NCI-H1694 treated with DMSO at 0.1 percent for 48 hours (cell line): ENCODE measurements at regions not wholly inside any gene's neighbourhood (a gene's known extent, or its start where the extent isn't known, plus 50 kb on each side); places are given as distances from the start of the nearest gene placed in this dataset.

Source experiments
- DNase-seq: peaks from one replicate; lab custom pipeline; 2025; lab: John Stamatoyannopoulos, UW

- DNase-seq = no peak
These were observed 760.4 kb upstream of the CXADR start for GRCh38 chr21:16752475-16752857.

DNA sequence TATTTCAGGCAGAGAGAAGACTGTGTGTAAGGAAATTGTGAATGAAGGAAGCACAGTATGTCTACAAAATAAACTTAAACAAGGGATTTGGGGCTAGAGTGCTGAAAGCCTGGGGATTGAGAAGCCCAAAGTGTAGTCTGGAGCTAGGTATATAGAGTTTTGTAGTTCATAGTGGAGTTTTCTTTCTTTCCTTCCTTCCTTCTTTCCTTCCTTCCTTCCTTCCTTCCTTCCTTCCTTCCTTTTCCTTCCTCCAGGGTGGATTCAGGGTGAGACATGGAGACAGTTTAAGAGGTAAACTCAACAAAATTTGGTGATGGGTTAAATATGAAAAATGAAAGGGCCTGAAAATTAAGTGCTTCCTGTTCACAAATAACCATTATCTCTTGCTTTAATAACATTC lies 757.8 kb upstream of the CXADR start:
- no peak for DNase-seq

- no peak for DNase-seq
These were observed 745.6 kb upstream of the CXADR start for GRCh38 chr21:16767201-16767600.

DNA sequence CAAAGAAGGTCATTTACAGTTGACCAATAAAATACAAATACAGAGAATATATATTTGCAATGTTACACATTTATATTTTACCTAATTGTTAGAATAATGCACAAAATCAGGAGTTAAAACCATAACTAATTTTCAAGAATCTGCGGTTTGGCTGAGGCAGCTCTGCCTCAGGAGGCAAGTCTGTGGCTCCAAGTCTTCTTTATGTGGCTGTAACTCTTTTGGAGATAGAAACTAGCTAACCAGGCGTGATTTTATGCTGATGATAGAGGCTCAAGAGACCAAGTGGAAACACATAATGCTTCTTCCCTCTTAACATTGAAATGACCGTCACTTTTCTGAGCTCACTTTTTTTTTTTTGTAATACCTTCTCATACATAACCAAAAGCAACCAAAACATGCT lies 744.7 kb upstream of the CXADR start:
- DNase-seq = no peak

DNA sequence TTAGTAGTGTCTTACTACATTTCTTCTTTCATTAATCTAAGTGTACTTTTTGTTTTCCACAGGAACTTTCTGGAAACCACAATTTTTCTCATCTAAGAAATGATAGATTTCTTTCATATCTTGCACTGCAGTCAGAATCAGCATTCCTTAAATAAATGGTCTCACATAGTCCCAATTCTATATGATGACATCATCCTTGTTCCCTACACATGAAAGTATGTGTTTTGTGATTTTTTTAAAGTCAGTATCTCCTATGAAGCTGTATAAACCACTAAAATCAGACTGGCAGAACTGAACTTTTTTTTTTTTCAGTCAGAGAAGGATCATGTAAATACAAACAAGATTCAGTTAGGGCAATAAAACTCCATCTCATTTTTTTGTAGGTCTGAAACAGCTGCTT lies 742.6 kb upstream of the CXADR start:
- no peak for DNase-seq

DNA sequence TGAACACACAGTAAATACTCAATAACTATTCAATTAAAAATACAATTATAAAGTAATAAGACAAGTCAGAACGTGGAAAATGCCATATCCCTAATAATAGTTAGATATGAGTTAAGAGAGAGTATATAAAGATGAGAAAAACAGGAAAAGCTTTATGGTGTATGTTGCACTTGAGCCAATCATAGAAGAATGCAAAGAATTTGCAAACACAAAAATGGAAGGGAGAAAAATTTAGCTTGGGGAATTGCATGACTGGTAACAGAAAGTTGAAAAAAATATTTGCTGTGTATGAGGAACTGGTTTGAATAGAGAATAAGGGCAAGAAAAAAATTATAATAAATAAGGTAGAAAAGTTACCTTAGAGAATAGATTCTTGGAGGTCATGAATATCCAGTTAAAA lies 739.6 kb upstream of the CXADR start:
- no peak for DNase-seq

- no peak for DNase-seq
These were observed 737.8 kb upstream of the CXADR start for GRCh38 chr21:16775076-16775475.

GRCh38 chr21:16777041-16777720 lies 735.7 kb upstream of the CXADR start:
- DNase-seq = no peak

- DNase-seq = no peak
These were observed 724.3 kb upstream of the CXADR start for GRCh38 chr21:16788584-16788983.

DNA sequence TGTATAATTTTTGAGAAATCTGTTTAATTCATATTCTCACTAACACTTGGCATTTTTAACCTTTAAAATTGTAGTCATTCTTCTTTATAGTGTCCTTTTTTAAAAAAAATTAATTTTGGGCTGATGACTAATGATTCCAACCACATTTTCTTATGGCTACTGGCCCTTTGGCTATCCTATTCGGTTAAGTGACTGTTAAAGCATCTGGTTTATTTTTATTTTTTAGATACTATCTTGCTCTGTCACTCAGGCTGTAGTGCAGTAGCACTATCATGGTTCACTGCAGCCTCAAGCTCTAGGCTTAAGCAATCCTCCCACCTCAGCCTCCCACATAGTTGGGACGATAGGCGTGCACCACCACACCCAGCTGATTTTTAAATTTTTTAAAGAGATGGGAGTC lies 723.2 kb upstream of the CXADR start:
- no peak for DNase-seq

- no peak for DNase-seq
These were observed 720.7 kb upstream of the CXADR start for GRCh38 chr21:16792101-16792500.

DNA sequence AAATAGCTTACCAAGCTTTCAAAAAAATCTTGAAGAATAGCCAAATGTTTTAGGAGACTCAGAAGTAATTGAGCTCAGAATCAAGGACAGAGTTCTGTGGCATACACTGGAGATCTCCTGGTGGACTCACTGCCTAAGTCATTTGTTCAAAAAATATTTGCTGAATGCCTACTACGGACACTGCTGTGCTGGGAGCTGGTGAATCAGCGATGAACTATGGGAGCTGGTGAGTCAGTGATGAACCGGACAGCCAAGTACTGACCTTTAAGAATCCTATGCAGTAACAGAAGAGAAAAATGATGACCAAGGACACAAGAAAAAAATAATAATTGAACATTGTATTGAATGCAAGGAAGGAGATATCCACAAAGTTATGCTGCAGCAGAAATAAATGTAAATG lies 717.9 kb upstream of the CXADR start:
- no peak for DNase-seq

DNA sequence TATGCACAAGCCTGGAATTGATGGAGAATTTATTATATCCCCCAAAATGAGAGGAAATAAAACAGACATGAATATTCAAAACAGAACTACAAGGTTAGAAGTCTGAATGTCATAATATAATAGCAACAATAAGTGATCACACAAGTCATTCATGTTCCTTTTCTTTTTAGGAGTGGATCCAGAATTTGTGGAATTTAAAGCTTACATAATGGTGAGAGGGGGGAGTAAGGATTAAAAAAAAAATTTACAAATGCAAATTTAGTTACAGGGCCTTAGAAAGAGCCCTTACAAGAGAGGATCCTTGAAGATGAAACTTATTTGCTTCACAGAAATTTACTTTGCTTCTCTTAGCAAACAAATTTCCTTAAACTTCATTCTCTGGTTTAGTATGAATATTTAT lies 716.1 kb upstream of the CXADR start:
- no peak for DNase-seq

DNA sequence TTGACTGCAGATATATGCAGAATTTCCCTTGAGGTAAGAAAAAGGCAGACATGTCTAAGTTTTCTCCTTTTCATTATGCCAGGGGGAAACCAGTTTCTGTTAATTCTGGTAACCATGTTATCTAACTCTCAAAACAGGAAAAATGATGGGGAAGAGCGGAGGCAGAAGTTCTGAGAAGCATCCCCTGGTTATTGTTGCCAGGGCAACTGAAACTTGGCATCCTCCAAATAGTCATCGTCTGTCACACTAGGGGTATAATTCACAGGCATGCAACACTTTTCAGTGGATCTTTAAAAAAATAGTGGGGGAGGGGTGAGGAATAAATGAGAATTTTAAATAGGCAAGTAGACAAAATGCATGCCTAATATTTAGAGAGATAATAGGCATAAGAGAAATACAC lies 715.3 kb upstream of the CXADR start:
- no peak for DNase-seq

GRCh38 chr21:16797966-16798365 lies 714.9 kb upstream of the CXADR start:
- DNase-seq = no peak

GRCh38 chr21:16800536-16801275 lies 712.1 kb upstream of the CXADR start:
- DNase-seq = no peak

DNA sequence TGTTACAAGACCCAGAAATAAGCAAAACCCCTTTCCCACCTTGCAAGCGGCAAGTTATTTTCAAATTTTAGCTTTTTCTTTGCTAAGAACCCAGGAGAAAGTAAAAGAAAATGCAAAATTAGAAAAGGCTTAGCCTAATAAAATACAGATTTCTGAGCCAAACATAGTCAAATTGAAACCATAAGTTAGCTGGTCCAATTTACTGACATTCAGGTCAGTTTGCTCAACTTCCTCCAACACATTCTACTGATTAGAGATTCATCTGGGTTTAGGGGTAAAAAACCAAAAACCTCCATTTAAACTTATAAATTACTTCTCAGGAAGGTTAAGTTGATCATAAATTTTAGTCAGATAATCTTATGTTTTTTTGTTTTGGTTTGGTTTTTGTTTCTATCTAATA lies 701.8 kb upstream of the CXADR start:
- no peak for DNase-seq

GRCh38 chr21:16811970-16812369 lies 700.9 kb upstream of the CXADR start:
- no peak for DNase-seq

DNA sequence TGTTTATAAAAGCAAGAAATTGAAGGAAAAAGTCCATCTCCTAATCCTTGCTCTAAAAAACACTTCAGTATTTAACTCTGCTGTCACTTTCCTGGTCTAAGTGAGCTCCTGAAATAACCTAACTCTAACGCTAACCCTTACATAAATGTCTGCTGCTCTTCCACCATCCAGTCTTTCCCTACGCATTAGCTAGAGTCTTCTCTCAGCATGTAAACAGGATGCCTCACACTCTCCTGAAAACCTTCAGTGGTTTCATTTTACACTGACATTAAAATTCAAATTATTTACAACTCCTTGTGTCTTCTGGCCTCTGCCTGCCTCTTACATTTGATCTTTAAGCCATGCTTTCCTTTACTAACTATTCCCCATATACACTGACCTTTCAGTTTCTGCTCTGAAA lies 697.6 kb upstream of the CXADR start:
- no peak for DNase-seq

GRCh38 chr21:16821588-16821987 lies 691.3 kb upstream of the CXADR start:
- DNase-seq = no peak

GRCh38 chr21:16829532-16829931 lies 683.3 kb upstream of the CXADR start:
- DNase-seq = no peak

DNA sequence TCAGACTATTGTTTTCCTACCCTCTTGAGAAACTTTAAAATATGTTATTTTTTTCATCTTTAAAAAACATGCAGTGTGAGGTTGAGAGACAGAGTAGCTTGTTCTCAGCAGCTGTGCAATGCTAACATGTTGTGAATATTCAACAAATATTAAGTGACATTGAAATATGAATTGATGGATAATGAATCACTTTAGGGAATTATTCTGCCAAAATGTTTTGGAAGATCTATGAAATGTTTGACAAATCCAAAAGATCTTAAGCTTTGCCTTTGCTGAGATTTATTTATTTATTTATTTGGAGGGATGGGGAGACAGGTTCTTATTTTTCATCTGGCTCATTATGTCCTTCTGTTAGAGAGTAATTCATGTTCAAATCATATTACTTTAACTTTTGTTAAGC lies 680.1 kb upstream of the CXADR start:
- DNase-seq = no peak

DNA sequence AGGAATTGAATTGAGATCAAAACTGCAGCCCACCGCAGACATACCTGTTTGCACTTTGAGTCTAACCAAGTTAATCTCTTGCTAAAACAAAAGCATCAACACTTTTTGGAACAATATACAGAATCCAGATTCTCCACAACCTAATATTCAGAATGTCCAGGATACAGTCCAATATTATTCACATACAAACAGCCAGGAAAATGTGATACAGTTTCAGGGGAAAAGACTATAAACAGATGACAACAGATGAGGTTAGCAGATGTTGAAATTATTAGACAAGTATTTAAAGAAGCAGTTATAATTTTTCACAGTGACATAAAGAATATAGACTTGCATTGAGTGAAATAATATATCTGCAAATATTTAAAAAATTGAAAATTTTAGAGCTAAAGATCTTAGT lies 678.1 kb upstream of the CXADR start:
- DNase-seq = no peak

GRCh38 chr21:16837321-16837720 lies 675.5 kb upstream of the CXADR start:
- DNase-seq = no peak
